Testis (tissue), 2 donors: ENCODE measurements at regions not wholly inside any gene's neighbourhood (a gene's known extent, or its start where the extent isn't known, plus 50 kb on each side); places are given as distances from the start of the nearest gene placed in this dataset.

Source experiments
- CTCF ChIP-seq, 3 experiments: fragments of 450-650 bp in 2 of 3; fragments of 200-600 bp in 1 of 3; sonication (generic) in 1 of 3; IDR thresholded peaks; one replicate each; pipeline ENCODE4 v1.5.1; 2016 to 2019; ENCODE audit warnings: antibody characterized with exemption in 3 of 3, mild to moderate bottlenecking in 2 of 3, moderate library complexity in 1 of 3
- POLR2A ChIP-seq: fragments of 450-650 bp; IDR thresholded peaks from one replicate; pipeline ENCODE4 v1.6.1; 2017; ENCODE audit warnings: antibody characterized with exemption, mild to moderate bottlenecking, moderate library complexity

GRCh38 chr2:152827944-152828343 is 109.5 kb downstream of the ARL6IP6 start:
- TF ChIP-seq CTCF (IDR thresholded peaks at IDR 0.05) (no peak), POLR2A (no peak)
